ENCODE measurements at regions not wholly inside any gene's neighbourhood (a gene's known extent, or its start where the extent isn't known, plus 50 kb on each side); places are given as distances from the start of the nearest gene placed in this dataset.

DNA sequence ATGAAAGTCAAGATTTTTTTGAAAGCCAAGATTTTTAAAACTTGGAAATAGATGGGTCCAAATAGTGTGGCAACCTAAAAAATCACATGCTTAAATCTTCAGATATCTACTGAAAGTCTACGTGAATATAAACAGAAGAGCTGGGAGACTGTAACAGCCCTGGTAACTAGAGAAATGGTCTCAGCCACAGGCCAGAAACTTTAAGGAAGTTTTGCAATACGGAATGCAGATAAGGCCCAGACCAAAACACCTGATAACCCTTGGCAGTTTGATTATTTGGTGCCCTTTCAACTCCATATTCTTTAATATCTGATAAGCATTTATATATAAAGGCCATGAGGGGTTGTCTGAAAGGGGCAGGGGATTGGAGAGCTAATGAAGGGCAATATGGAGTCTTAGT is 537.3 kb upstream of the TGFBR2 start:
- Histone ChIP-seq H3K36me3 (ENCODE audit: control insufficient read depth in 4 of 4, insufficient read depth in 4 of 4, low read length in 3 of 4) (no peaks in the 10 kb centered on the region), H3K27ac (ENCODE audit: insufficient read depth in 1 of 2, low read depth in 1 of 2, low read length in 2 of 2, poor library complexity in 1 of 2, severe bottlenecking in 2 of 2) (no peak overlapping the region), H3K4me1 (ENCODE audit: control extremely low read depth in 1 of 4, control insufficient read depth in 4 of 4, insufficient read depth in 4 of 4, low read length in 3 of 4) (no peaks in the 10 kb centered on the region), H3K27me3 (replicated peaks in 2 of 5; ENCODE audit: control insufficient read depth in 4 of 5, insufficient read depth in 5 of 5, low read length in 4 of 5) (no peaks in the 10 kb centered on the region), H3K4me3 (ENCODE audit: control insufficient read depth in 1 of 7, extremely low read depth in 1 of 7, insufficient read depth in 4 of 7, low read depth in 2 of 7, low read length in 6 of 7) (no peak overlapping the region), H3K9me3 (ENCODE audit: control extremely low read depth in 1 of 5, control insufficient read depth in 4 of 5, insufficient read depth in 2 of 5, low read depth in 1 of 5, low read length in 4 of 5) (no peaks in the 10 kb centered on the region)
- ChIA-PET POLR2A (no interaction called here), CTCF (interaction anchor here (1.8 kb wide), 1 partner anchor 27 kb away, joined by 8 read pairs; no protein-coding TSS in a partner anchor)
- WGBS (ENCODE audit: insufficient coverage), result 71% methylated on average over 2 of the region's 2 CpGs
- DNase-seq, result peak; percentile 2 to 42 (median 15)

DNA sequence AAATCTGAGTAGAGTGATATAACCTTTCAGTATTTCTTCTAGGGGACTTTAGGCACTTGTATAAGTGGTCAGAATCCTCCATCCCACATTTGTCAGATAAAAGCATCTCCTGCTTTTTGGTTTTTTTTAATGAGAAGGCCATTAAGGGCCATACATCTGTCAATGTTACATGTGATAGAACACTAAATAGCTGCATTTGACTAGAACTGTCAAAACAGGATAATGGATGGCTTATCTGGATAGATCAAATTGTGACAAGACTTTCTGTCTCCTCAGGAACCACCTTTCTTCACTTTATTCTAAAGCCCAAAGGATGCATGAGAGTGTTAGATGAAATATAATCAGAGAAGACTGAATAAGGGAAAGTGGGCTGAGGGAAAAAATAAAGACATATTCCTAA is 533.4 kb upstream of the TGFBR2 start:
- H3K4me3 ChIP-seq (ENCODE audit: control insufficient read depth in 1 of 7, extremely low read depth in 1 of 7, insufficient read depth in 4 of 7, low read depth in 2 of 7, low read length in 6 of 7), result no peak overlapping the region
- ChIA-PET POLR2A (no interaction called here), CTCF (no interaction called here)
- no peaks in the 10 kb centered on the region for H3K4me1 ChIP-seq (ENCODE audit: control extremely low read depth in 1 of 4, control insufficient read depth in 4 of 4, insufficient read depth in 4 of 4, low read length in 3 of 4)
- DNase-seq, result no peak
- H3K27ac ChIP-seq (ENCODE audit: insufficient read depth in 1 of 2, low read depth in 1 of 2, low read length in 2 of 2, poor library complexity in 1 of 2, severe bottlenecking in 2 of 2), result no peak overlapping the region
- no peaks in the 10 kb centered on the region for H3K36me3 ChIP-seq (ENCODE audit: control insufficient read depth in 4 of 4, insufficient read depth in 4 of 4, low read length in 3 of 4)
- H3K27me3 ChIP-seq (replicated peaks in 2 of 5; ENCODE audit: control insufficient read depth in 4 of 5, insufficient read depth in 5 of 5, low read length in 4 of 5), result no peaks in the 10 kb centered on the region
- peaks cover 0 to 3% (median 0%) of the 10 kb centered on the region in 5 experiments for H3K9me3 ChIP-seq (ENCODE audit: control extremely low read depth in 1 of 5, control insufficient read depth in 4 of 5, insufficient read depth in 2 of 5, low read depth in 1 of 5, low read length in 4 of 5)

DNA sequence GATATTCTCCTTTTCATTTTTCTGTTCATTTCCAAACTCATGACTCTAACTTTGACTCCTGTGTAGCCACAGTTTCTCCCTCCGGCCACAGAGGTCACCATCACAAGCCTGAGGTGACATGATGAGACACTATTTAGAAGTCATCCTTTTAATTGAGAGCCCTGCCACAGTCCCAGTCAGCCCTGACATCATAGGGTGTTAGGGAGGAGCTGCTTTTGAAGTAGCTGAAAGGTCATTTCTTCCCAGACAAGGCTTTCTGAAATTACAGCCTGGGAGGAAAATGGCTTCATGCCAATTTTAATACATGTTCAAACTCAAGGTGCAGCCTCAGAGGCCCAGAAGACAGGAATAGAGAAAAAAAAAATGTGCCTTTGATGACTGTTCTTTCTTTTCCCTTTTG is 532.8 kb upstream of the TGFBR2 start:
- Histone ChIP-seq H3K27ac (ENCODE audit: insufficient read depth in 1 of 2, low read depth in 1 of 2, low read length in 2 of 2, poor library complexity in 1 of 2, severe bottlenecking in 2 of 2) (no peak overlapping the region), H3K9me3 (ENCODE audit: control extremely low read depth in 1 of 5, control insufficient read depth in 4 of 5, insufficient read depth in 2 of 5, low read depth in 1 of 5, low read length in 4 of 5) (peaks cover 0 to 3% (median 0%) of the 10 kb centered on the region in 5 experiments), H3K27me3 (replicated peaks in 2 of 5; ENCODE audit: control insufficient read depth in 4 of 5, insufficient read depth in 5 of 5, low read length in 4 of 5) (no peaks in the 10 kb centered on the region), H3K4me3 (ENCODE audit: control insufficient read depth in 1 of 7, extremely low read depth in 1 of 7, insufficient read depth in 4 of 7, low read depth in 2 of 7, low read length in 6 of 7) (no peak overlapping the region), H3K4me1 (ENCODE audit: control extremely low read depth in 1 of 4, control insufficient read depth in 4 of 4, insufficient read depth in 4 of 4, low read length in 3 of 4) (no peaks in the 10 kb centered on the region), H3K36me3 (ENCODE audit: control insufficient read depth in 4 of 4, insufficient read depth in 4 of 4, low read length in 3 of 4) (no peaks in the 10 kb centered on the region)
- DNase-seq, result no peak
- WGBS (ENCODE audit: insufficient coverage), result no CpG with 5 or more reads among the region's 1 CpG
- ChIA-PET CTCF (no interaction called here), POLR2A (no interaction called here)

DNA sequence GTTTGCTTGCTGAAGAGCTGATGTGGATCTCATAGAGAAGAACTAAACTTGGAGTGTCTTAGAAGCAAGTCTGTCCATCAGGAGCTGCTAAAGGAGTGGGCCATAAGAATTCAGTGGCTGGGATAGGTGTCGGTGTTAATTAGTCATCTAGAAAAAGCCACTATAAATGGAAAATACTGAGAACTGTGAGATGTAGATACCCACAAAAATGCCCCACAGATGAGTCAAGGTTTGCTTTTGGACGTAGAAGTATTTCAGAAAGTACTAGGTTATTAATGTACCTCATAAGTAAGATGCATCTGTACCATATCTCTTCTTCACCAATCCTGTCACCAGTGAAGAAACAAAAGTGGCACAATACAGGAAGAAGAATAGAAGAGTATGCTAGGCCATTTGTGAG is 530.9 kb upstream of the TGFBR2 start:
- CTCF ChIA-PET, result no interaction called here

DNA sequence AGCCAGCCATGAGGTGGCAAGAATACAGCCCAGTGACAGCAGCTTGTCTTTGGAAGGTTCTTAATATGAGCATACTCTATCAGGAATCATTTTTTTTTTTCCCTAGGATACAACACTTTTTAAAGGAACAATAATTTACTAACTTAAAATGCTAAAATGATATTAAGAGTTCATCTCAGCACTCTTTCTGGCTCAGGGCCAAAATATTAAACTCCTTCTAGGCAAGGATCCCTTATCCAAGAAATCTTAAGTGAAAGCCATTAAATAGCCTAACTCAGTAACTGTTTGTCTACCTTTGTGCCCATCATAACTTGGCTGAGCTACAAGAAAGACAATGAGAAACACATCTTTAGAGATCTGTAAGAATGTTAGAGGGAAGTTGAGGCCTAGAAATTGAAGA is 529.5 kb upstream of the TGFBR2 start:
- no peaks in the 10 kb centered on the region for H3K27me3 ChIP-seq (replicated peaks in 2 of 5; ENCODE audit: control insufficient read depth in 4 of 5, insufficient read depth in 5 of 5, low read length in 4 of 5)
- CTCF ChIA-PET, result interaction anchor here (0.6 kb wide), 1 partner anchor 1006 kb away, joined by 3 read pairs; no protein-coding TSS in a partner anchor
- no peaks in the 10 kb centered on the region for H3K4me1 ChIP-seq (ENCODE audit: control extremely low read depth in 1 of 4, control insufficient read depth in 4 of 4, insufficient read depth in 4 of 4, low read length in 3 of 4)
- H3K4me3 ChIP-seq (ENCODE audit: control insufficient read depth in 1 of 7, extremely low read depth in 1 of 7, insufficient read depth in 4 of 7, low read depth in 2 of 7, low read length in 6 of 7), result no peak overlapping the region
- H3K9me3 ChIP-seq (ENCODE audit: control extremely low read depth in 1 of 5, control insufficient read depth in 4 of 5, insufficient read depth in 2 of 5, low read depth in 1 of 5, low read length in 4 of 5), result peaks cover 0 to 3% (median 0%) of the 10 kb centered on the region in 5 experiments
- no peaks in the 10 kb centered on the region for H3K36me3 ChIP-seq (ENCODE audit: control insufficient read depth in 4 of 4, insufficient read depth in 4 of 4, low read length in 3 of 4)
- no peak overlapping the region for H3K27ac ChIP-seq (ENCODE audit: insufficient read depth in 1 of 2, low read depth in 1 of 2, low read length in 2 of 2, poor library complexity in 1 of 2, severe bottlenecking in 2 of 2)
- DNase-seq, result no peak
- POLR2A ChIA-PET, result no interaction called here

More for the DNA sequence above, 530.9 kb upstream of the TGFBR2 start:
- H3K9me3 ChIP-seq (ENCODE audit: control extremely low read depth in 1 of 5, control insufficient read depth in 4 of 5, insufficient read depth in 2 of 5, low read depth in 1 of 5, low read length in 4 of 5), result peaks cover 0 to 3% (median 0%) of the 10 kb centered on the region in 5 experiments
- DNase-seq, result no peak
- H3K4me3 ChIP-seq (ENCODE audit: control insufficient read depth in 1 of 7, extremely low read depth in 1 of 7, insufficient read depth in 4 of 7, low read depth in 2 of 7, low read length in 6 of 7), result no peak overlapping the region
- WGBS (ENCODE audit: insufficient coverage), result 100% methylated on average over 1 of the region's 2 CpGs
- H3K27me3 ChIP-seq (replicated peaks in 2 of 5; ENCODE audit: control insufficient read depth in 4 of 5, insufficient read depth in 5 of 5, low read length in 4 of 5), result no peaks in the 10 kb centered on the region
- POLR2A ChIA-PET, result no interaction called here
- no peak overlapping the region for H3K27ac ChIP-seq (ENCODE audit: insufficient read depth in 1 of 2, low read depth in 1 of 2, low read length in 2 of 2, poor library complexity in 1 of 2, severe bottlenecking in 2 of 2)
- no peaks in the 10 kb centered on the region for H3K4me1 ChIP-seq (ENCODE audit: control extremely low read depth in 1 of 4, control insufficient read depth in 4 of 4, insufficient read depth in 4 of 4, low read length in 3 of 4)
- H3K36me3 ChIP-seq (ENCODE audit: control insufficient read depth in 4 of 4, insufficient read depth in 4 of 4, low read length in 3 of 4), result no peaks in the 10 kb centered on the region

DNA sequence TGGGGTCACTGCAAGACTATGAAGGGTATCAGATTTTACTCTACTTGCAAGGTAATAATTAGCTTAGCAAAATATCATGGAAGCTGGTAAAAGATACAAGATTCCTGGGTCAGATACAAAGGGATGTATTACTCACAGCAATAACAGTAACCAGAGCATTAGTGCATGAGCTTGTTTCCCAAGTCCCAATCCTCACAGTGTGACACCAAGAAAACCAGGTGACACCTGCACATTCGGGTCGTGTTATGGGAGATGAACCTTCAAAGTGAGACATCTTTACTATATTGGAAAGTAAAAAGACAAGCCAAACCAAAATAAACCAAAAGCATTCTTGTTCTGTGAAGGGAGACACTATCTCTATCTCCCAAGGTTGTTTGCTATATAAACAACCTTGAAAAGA is 528.7 kb upstream of the TGFBR2 start:
- Histone ChIP-seq H3K27me3 (replicated peaks in 2 of 5; ENCODE audit: control insufficient read depth in 4 of 5, insufficient read depth in 5 of 5, low read length in 4 of 5) (no peaks in the 10 kb centered on the region), H3K9me3 (ENCODE audit: control extremely low read depth in 1 of 5, control insufficient read depth in 4 of 5, insufficient read depth in 2 of 5, low read depth in 1 of 5, low read length in 4 of 5) (peaks cover 0 to 3% (median 0%) of the 10 kb centered on the region in 5 experiments), H3K36me3 (ENCODE audit: control insufficient read depth in 4 of 4, insufficient read depth in 4 of 4, low read length in 3 of 4) (no peaks in the 10 kb centered on the region), H3K27ac (ENCODE audit: insufficient read depth in 1 of 2, low read depth in 1 of 2, low read length in 2 of 2, poor library complexity in 1 of 2, severe bottlenecking in 2 of 2) (no peak overlapping the region), H3K4me3 (ENCODE audit: control insufficient read depth in 1 of 7, extremely low read depth in 1 of 7, insufficient read depth in 4 of 7, low read depth in 2 of 7, low read length in 6 of 7) (no peak overlapping the region), H3K4me1 (ENCODE audit: control extremely low read depth in 1 of 4, control insufficient read depth in 4 of 4, insufficient read depth in 4 of 4, low read length in 3 of 4) (no peaks in the 10 kb centered on the region)
- CTCF ChIA-PET, result no interaction called here
- POLR2A ChIA-PET, result no interaction called here
- DNase-seq, result no peak
- no CpG with 5 or more reads among the region's 2 CpGs for WGBS (ENCODE audit: insufficient coverage)

DNA sequence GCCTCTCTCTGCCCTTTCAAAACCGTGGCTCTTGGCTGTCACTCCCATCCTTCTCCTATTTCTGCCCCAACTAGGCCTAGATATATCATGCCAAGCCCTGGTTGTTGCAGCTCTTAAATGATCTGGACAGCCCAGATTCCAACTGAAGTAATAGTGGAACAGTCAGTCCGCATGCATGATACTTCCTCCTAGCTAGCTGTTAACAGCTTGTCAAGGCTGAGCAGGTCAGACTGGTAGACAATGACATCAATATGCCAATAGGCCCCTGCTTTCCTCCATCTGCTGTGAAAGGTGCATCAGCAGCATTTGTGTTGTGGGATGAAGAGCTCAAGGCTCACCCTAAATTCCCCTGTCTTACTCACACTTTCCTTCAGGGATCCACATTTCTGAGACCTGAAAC is 527.7 kb upstream of the TGFBR2 start:
- ChIA-PET POLR2A (no interaction called here), CTCF (no interaction called here)
- Histone ChIP-seq H3K4me1 (ENCODE audit: control extremely low read depth in 1 of 4, control insufficient read depth in 4 of 4, insufficient read depth in 4 of 4, low read length in 3 of 4) (no peaks in the 10 kb centered on the region), H3K9me3 (ENCODE audit: control extremely low read depth in 1 of 5, control insufficient read depth in 4 of 5, insufficient read depth in 2 of 5, low read depth in 1 of 5, low read length in 4 of 5) (peaks cover 0 to 3% (median 0%) of the 10 kb centered on the region in 5 experiments), H3K27ac (ENCODE audit: insufficient read depth in 1 of 2, low read depth in 1 of 2, low read length in 2 of 2, poor library complexity in 1 of 2, severe bottlenecking in 2 of 2) (no peak overlapping the region), H3K27me3 (replicated peaks in 2 of 5; ENCODE audit: control insufficient read depth in 4 of 5, insufficient read depth in 5 of 5, low read length in 4 of 5) (no peaks in the 10 kb centered on the region), H3K4me3 (ENCODE audit: control insufficient read depth in 1 of 7, extremely low read depth in 1 of 7, insufficient read depth in 4 of 7, low read depth in 2 of 7, low read length in 6 of 7) (no peak overlapping the region), H3K36me3 (ENCODE audit: control insufficient read depth in 4 of 4, insufficient read depth in 4 of 4, low read length in 3 of 4) (no peaks in the 10 kb centered on the region)
- 100% methylated on average over 2 of the region's 2 CpGs for WGBS (ENCODE audit: insufficient coverage)
- no peak for DNase-seq

Data from common myeloid progenitor, CD34-positive (primary cell).